T-helper 1 cell (primary cell): ENCODE measurements at regions not wholly inside any gene's neighbourhood (a gene's known extent, or its start where the extent isn't known, plus 50 kb on each side); places are given as distances from the start of the nearest gene placed in this dataset.

ENCODE experiments used
- DNase-seq, 5 donors: peaks; one replicate each; pipeline ENCODE4 v3.0.0-alpha.2; 2012 to 2020

GRCh38 chr18:61091379-61091778 is 241.9 kb upstream of the CDH20 start:
- DNase-seq = no peak

DNA sequence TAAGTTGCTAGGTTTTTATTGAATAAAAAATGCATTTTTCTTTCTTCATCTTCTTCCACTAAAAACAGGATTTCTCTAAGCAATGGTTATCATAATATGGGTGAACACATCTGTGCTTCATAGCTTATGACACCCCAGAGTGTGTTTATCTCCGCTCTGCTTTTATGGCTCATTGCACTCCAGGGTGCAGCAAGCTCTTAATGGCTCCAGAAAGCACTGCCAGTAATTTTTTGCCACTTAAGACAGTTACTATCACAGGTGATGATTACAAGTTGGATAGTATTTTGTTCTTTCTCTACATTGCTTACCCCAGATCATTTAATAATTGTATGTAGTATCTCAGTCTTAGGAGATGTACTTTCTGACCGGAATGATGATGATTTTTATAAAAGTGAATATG is 239.3 kb upstream of the CDH20 start:
- no peak for DNase-seq

- DNase-seq = no peak
Observed at GRCh38 chr18:61096226-61096625, 237.0 kb upstream of the CDH20 start.

GRCh38 chr18:61107113-61107512 is 226.1 kb upstream of the CDH20 start:
- no peak for DNase-seq

- DNase-seq = no peak
Observed at GRCh38 chr18:61108706-61109105, 224.5 kb upstream of the CDH20 start.

- DNase-seq = no peak
Observed at GRCh38 chr18:61123309-61123708, 209.9 kb upstream of the CDH20 start.

DNA sequence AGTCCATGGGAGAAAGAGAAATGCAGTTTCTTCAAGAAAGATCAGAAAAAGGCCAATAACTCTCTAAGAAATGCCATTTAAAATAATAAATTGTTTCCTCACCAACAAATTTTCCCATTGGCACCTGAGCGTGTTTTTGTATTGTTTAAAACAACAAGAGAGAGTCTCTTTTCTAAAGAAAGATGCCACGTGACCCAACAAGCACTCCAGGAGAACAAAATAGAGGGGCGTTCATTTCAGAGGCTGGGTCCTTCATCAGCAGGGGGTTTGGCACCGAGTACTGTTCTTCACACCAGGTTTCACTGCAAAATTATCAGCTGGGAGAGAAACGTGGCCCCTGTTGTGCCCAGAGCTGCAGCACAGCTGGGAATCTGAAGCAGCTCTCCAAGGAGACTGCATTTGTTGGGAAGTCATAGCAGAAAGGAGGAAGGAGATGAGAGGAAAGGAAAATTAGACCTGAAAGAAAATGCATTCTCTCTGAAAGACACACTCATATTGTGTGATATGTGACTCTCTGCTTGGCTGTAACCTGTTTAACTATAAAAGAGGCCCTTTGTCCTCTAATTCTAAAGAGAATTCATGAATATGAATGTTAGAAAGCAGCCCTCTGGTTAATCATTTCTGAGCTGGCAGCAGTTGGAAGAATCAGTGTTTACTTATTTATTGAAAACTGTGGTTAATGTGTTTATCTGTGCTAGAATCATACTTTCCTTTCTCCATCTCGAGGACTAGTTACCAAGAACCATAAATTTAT is 205.3 kb upstream of the CDH20 start:
- no peak for DNase-seq

DNA sequence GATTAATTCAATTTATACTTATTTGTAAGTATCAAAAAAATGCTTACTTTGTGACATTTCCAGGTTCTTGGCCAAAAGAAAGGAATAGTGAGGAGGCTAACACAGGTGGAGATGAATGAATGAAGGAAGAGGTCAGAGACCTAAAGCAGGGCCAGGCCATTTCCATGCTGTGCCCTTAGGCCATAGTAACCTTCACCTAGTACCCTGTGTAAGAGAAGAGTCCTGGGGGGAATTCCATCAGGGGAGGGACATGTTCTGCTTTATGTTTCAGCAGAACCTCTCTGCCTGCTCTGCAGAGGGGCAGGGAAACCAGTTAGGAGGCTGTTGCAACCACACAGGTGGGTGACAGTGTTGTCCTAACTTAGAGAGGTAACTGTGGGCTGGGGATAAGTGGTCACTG is 204.2 kb upstream of the CDH20 start:
- no peak for DNase-seq

DNA sequence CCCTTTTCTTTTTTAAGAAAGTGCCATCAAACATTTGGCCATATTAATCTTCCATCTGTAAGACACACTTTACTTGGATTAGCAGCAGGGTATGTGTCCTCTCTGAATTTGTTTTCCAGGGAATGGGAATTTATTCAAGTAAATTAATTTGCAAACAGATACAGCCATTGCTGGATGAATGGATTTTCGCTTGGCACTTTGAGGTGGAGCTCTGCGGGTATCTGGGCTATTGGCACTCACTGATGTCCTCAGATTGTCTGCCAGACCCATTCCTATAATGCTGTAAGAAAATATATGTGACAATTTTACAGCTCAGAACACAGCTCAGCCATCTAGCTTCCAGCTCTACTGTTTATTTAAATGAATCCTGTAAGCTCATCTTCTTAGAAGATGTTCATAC is 201.2 kb upstream of the CDH20 start:
- no peak for DNase-seq

GRCh38 chr18:61133783-61134182 is 199.4 kb upstream of the CDH20 start:
- no peak for DNase-seq

DNA sequence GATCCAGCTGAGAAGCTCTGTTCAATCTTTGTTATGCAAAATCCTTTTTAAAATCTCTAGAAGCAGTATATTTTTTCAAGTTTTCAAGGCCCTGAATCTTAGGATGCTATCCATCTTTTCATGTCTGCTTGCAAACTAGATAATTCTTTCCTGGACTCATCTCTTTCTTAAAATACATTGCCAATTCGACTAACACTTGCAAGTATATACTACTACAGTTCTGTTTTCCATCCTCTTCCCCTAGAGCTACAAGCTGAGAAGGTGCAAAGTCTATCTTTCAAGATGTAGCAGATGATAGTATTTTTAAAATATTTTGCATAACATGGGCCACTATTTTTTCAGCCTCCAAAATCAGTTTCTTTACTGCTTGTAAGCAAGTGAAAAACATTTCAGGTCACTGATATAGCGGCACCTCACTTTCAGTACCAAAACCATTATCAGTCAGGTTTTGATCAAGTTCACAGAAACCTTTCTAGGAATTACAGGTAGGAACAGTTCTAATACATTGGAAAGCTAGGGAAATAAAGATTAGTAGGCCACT is 196.4 kb upstream of the CDH20 start:
- DNase-seq = no peak

- no peak for DNase-seq
Observed at GRCh38 chr18:61141691-61142090, 191.5 kb upstream of the CDH20 start.

DNA sequence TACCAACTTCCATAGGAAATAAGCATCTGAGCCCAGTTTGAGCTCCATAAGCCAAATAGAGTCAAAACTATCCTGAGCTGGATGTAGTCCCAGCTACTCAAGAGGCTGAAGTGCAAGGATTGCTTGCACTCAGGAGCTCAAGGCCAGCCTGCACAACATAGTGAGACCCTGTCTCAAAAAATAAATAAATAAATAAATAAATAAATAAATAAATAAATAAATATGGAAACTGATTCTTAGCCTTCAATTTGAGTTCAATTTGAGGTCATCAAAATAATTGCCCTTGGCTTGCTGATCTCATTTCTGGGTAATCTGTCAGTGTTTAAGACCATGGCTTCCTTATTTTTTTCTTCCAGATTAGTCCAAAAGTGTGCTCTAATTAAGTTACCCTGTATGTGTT is 184.9 kb upstream of the CDH20 start:
- DNase-seq = no peak

GRCh38 chr18:61149786-61150185 is 183.4 kb upstream of the CDH20 start:
- no peak for DNase-seq

DNA sequence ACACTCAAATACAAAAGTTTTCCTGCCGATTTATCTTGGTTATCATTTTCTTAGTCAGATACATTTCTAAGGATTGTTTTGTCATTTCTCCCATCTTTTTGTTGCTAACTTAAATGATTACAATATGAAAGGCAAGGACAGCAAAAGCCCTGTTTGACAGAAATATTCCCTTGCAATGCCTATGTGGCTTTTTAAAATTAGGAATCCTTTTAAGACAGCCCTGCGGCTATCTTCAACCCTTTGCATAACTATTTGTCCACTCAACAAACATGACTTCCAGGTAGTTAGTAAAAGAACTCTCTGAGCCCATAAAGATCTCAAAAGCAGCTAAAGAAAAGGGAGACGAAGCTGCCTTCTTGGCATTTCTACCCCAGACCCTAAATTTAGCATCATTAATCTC is 179.7 kb upstream of the CDH20 start:
- no peak for DNase-seq

DNA sequence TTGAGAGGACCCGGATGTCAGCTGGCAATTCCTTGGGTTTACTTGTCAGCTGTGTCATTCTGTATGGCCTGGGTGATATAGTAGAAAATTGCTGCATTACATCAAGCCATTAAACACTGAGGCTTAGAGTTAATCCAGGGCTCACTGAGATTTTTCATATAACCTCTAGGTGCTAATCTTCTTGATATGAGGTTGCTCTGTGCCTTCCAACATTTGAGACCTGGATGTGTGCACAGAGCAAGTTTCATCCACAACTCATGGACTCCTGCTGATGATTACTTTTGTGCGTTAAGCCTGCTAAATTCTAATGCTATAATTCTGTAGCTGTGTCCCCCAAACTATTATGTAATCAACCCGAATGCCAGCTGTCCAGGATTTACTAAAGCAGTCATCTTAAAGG is 178.4 kb upstream of the CDH20 start:
- no peak for DNase-seq

DNA sequence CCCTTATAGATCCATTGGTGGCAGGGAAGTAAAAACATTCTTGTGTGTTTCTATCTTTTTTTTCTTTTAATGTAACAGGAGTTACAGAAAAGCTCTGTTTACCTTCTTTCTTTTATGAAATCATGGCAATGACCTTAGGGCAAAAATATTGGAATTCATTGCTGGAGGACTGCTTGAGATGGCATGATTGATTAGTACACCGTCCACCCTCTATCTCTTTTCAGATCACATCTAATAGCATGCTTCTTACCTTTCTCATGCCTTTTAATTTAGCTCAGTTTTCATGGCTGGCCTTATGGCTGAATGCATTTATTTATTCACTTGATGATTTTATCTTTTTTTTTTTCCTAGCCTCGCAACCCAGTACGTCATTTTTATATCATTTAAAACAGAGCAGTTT is 177.6 kb upstream of the CDH20 start:
- DNase-seq = no peak

DNA sequence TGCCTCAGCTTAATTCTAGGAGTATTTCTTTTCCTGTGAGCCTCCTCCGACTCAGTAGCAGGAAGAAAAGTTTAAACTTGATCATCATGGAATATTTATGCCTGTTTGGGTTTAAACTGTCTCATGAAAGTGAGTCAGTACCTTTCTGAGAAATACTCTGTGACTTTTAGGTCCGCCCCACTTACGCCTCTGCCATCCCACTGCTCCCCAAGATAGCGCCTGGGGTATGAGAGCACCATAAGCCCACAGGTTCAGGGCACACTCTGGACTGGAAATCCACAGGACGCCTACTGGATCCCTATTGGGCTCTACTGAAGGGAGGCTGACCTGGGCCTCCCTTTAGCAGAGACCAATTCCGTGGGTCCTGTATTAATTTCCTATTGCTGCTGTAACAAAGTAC is 175.8 kb upstream of the CDH20 start:
- DNase-seq = no peak

GRCh38 chr18:61159246-61159645 is 174.0 kb upstream of the CDH20 start:
- no peak for DNase-seq

GRCh38 chr18:61164321-61164720 is 168.9 kb upstream of the CDH20 start:
- DNase-seq = no peak

DNA sequence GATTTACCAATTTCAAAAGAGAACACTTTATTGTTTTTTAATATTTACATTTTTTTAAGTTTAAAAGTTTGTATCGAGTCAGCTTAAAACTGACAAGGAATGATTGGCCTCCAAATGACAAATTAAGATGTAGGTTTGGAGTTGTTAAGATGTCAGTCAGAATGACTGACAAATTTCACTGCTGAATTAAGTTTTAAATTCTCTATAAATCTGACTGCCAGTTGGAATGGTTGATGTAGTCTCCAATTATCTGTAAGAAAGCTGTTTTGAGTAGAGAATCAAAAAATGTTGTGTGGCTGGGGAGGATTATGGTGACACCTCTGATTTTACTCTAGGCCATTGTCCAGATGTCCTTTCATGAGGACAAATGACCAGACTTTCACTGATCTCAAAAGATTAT is 165.3 kb upstream of the CDH20 start:
- DNase-seq = no peak

DNA sequence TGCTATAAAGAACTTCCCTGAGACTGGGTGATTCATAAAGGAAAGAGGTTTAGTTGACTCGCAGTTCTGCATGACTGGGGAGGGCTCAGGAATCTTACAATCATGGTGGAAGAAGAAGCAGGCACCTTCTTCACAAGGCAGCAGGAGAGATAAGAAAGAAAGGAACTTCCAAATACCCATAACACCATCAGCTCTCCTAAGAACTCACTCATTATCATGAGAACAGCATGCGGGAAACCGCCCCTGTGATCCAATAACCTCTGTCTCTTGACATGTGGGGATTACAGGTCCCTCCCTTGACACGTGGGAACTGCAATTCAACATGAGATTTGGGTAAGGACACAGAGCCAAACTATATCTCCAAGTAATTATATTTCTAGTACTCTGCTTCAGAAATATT is 163.8 kb upstream of the CDH20 start:
- no peak for DNase-seq

GRCh38 chr18:61172624-61173023 is 160.6 kb upstream of the CDH20 start:
- DNase-seq = no peak

GRCh38 chr18:61173554-61173953 is 159.7 kb upstream of the CDH20 start:
- no peak for DNase-seq

- DNase-seq = no peak
Observed at GRCh38 chr18:61183798-61184197, 149.4 kb upstream of the CDH20 start.
